ENCODE measurements at regions not wholly inside any gene's neighbourhood (a gene's known extent, or its start where the extent isn't known, plus 50 kb on each side); places are given as distances from the start of the nearest gene placed in this dataset.
"Not testable (repeated sequence)": the region's sequence is repeated elsewhere in the genome, so short reads cannot be mapped to it uniquely, and the experiment has no call there.

- ChIA-PET CTCF (interaction anchor here (0.5 kb wide), 1 partner anchor 268 kb away, joined by 3 read pairs; no protein-coding TSS in a partner anchor), POLR2A (no interaction called here)
- H3K27ac Mint-ChIP-seq = no peak overlapping the region
- H3K4me1 Mint-ChIP-seq = no peaks in the 10 kb centered on the region
- no peaks in the 10 kb centered on the region for H3K27me3 Mint-ChIP-seq
- H3K9me3 Mint-ChIP-seq = no peaks in the 10 kb centered on the region
- no peaks in the 10 kb centered on the region for H3K36me3 Mint-ChIP-seq (ENCODE audit: low read depth)
- DNase-seq = no peak
- no peak overlapping the region for H3K4me3 Mint-ChIP-seq
Measured at GRCh38 chr1:8242498-8242897, 75.4 kb upstream of the SLC45A1 start.

GRCh38 chr1:8241417-8242014 lies 76.4 kb upstream of the SLC45A1 start:
- ChIA-PET POLR2A (no interaction called here), CTCF (interaction anchor here (0.7 kb wide), 1 partner anchor 37 kb away, joined by 3 read pairs; no protein-coding TSS in a partner anchor)
- no peak overlapping the region for H3K4me3 Mint-ChIP-seq
- no peak overlapping the region for H3K27ac Mint-ChIP-seq
- no peaks in the 10 kb centered on the region for H3K4me1 Mint-ChIP-seq
- no peaks in the 10 kb centered on the region for H3K9me3 Mint-ChIP-seq
- H3K36me3 Mint-ChIP-seq (ENCODE audit: low read depth) = no peaks in the 10 kb centered on the region
- DNase-seq = no peak
- H3K27me3 Mint-ChIP-seq = no peaks in the 10 kb centered on the region

- H3K4me3 Mint-ChIP-seq = no peak overlapping the region
- no peak for DNase-seq
- no peaks in the 10 kb centered on the region for H3K36me3 Mint-ChIP-seq (ENCODE audit: low read depth)
- ChIA-PET POLR2A (no interaction called here), CTCF (no interaction called here)
- no peaks in the 10 kb centered on the region for H3K9me3 Mint-ChIP-seq
- H3K27me3 Mint-ChIP-seq = no peaks in the 10 kb centered on the region
- no peaks in the 10 kb centered on the region for H3K4me1 Mint-ChIP-seq
- H3K27ac Mint-ChIP-seq = no peak overlapping the region
Measured at GRCh38 chr1:8239306-8240023, 78.4 kb upstream of the SLC45A1 start.

- Mint-ChIP-seq H3K4me3 (no peak overlapping the region), H3K9me3 (no peaks in the 10 kb centered on the region), H3K27ac (no peak overlapping the region), H3K4me1 (no peaks in the 10 kb centered on the region), H3K36me3 (ENCODE audit: low read depth) (no peaks in the 10 kb centered on the region), H3K27me3 (no peaks in the 10 kb centered on the region)
- no peak for DNase-seq
- CTCF ChIA-PET = no interaction called here
- POLR2A ChIA-PET = no interaction called here
Measured at GRCh38 chr1:8239039-8239305, 78.9 kb upstream of the SLC45A1 start.

- no peak for DNase-seq
- no peaks in the 10 kb centered on the region for H3K4me1 Mint-ChIP-seq
- ChIA-PET CTCF (interaction anchor here (0.6 kb wide), 1 partner anchor 1241 kb away, joined by 4 read pairs; no protein-coding TSS in a partner anchor), POLR2A (no interaction called here)
- no peaks in the 10 kb centered on the region for H3K9me3 Mint-ChIP-seq
- H3K4me3 Mint-ChIP-seq = no peak overlapping the region
- H3K27me3 Mint-ChIP-seq = no peaks in the 10 kb centered on the region
- no peak overlapping the region for H3K27ac Mint-ChIP-seq
- H3K36me3 Mint-ChIP-seq (ENCODE audit: low read depth) = no peaks in the 10 kb centered on the region
Measured at GRCh38 chr1:8238141-8239038, 79.5 kb upstream of the SLC45A1 start.

GRCh38 chr1:8232036-8232757 lies 85.7 kb upstream of the SLC45A1 start:
- Mint-ChIP-seq H3K4me1 (no peaks in the 10 kb centered on the region), H3K9me3 (peaks cover 3% of the 10 kb centered on the region), H3K27ac (no peak overlapping the region), H3K36me3 (ENCODE audit: low read depth) (no peaks in the 10 kb centered on the region), H3K4me3 (no peak overlapping the region), H3K27me3 (peaks cover 19% of the 10 kb centered on the region)
- DNase-seq = no peak
- CTCF ChIA-PET = no interaction called here
- POLR2A ChIA-PET = no interaction called here

- Mint-ChIP-seq H3K4me1 (no peaks in the 10 kb centered on the region), H3K27ac (no peak overlapping the region), H3K4me3 (no peak overlapping the region), H3K36me3 (ENCODE audit: low read depth) (no peaks in the 10 kb centered on the region), H3K27me3 (peaks cover 22% of the 10 kb centered on the region), H3K9me3 (peaks cover 3% of the 10 kb centered on the region)
- POLR2A ChIA-PET = interaction anchor here (0.6 kb wide), 1 partner anchor 214 kb away, joined by 4 read pairs; no protein-coding TSS in a partner anchor
- CTCF ChIA-PET = interaction anchor here (0.6 kb wide), 2 partner anchors 110 to 133 kb away, joined by 3 to 4 read pairs; no protein-coding TSS in a partner anchor
- DNase-seq = no peak
Measured at GRCh38 chr1:8230292-8230621, 87.7 kb upstream of the SLC45A1 start.

GRCh38 chr1:8228253-8228652 lies 89.7 kb upstream of the SLC45A1 start:
- peaks cover 25% of the 10 kb centered on the region for H3K27me3 Mint-ChIP-seq
- no peak overlapping the region for H3K27ac Mint-ChIP-seq

GRCh38 chr1:8227674-8228073 lies 90.2 kb upstream of the SLC45A1 start:
- H3K27me3 Mint-ChIP-seq = peaks cover 25% of the 10 kb centered on the region
- H3K27ac Mint-ChIP-seq, POLR2A ChIA-PET: not testable (repeated sequence)

More at GRCh38 chr1:8228253-8228652, 89.7 kb upstream of the SLC45A1 start:
- H3K4me3 Mint-ChIP-seq = no peak overlapping the region
- CTCF ChIA-PET = interaction anchor here (0.9 kb wide), 1 partner anchor 9 kb away, joined by 3 read pairs; no protein-coding TSS in a partner anchor
- peaks cover 3% of the 10 kb centered on the region for H3K9me3 Mint-ChIP-seq
- no peak for DNase-seq
- H3K4me1 Mint-ChIP-seq = peaks cover 4% of the 10 kb centered on the region
- H3K36me3 Mint-ChIP-seq (ENCODE audit: low read depth) = no peaks in the 10 kb centered on the region
- POLR2A ChIA-PET = no interaction called here

GRCh38 chr1:8226747-8227146 lies 91.2 kb upstream of the SLC45A1 start:
- CTCF ChIA-PET = interaction anchor here (0.6 kb wide), 2 partner anchors 29 to 134 kb away, joined by 3 to 4 read pairs; no protein-coding TSS in a partner anchor
- Mint-ChIP-seq H3K36me3 (ENCODE audit: low read depth) (no peaks in the 10 kb centered on the region), H3K4me1 (peaks cover 4% of the 10 kb centered on the region), H3K4me3 (no peak overlapping the region), H3K9me3 (peaks cover 3% of the 10 kb centered on the region), H3K27ac (no peak overlapping the region), H3K27me3 (peaks cover 21% of the 10 kb centered on the region)
- POLR2A ChIA-PET = no interaction called here
- DNase-seq = no peak

More at GRCh38 chr1:8227674-8228073, 90.2 kb upstream of the SLC45A1 start:
- CTCF ChIA-PET = interaction anchor here (0.9 kb wide), 1 partner anchor 8 kb away, joined by 3 read pairs; no protein-coding TSS in a partner anchor
- H3K4me3 Mint-ChIP-seq; H3K36me3 Mint-ChIP-seq (ENCODE audit: low read depth); H3K4me1 Mint-ChIP-seq; DNase-seq; H3K9me3 Mint-ChIP-seq: not testable (repeated sequence)

GRCh38 chr1:8226024-8226423 lies 91.9 kb upstream of the SLC45A1 start:
- H3K9me3 Mint-ChIP-seq; H3K4me1 Mint-ChIP-seq; H3K36me3 Mint-ChIP-seq (ENCODE audit: low read depth); DNase-seq; POLR2A ChIA-PET; H3K4me3 Mint-ChIP-seq; CTCF ChIA-PET; H3K27ac Mint-ChIP-seq: not testable (repeated sequence)
- peaks cover 21% of the 10 kb centered on the region for H3K27me3 Mint-ChIP-seq

GRCh38 chr1:8223526-8223925 lies 94.4 kb upstream of the SLC45A1 start:
- Mint-ChIP-seq H3K9me3 (peaks cover 3% of the 10 kb centered on the region), H3K36me3 (ENCODE audit: low read depth) (no peaks in the 10 kb centered on the region)
- CTCF ChIA-PET = interaction anchor here (0.6 kb wide), 1 partner anchor 1302 kb away, joined by 5 read pairs; no protein-coding TSS in a partner anchor

More at GRCh38 chr1:8223526-8223925, 94.4 kb upstream of the SLC45A1 start:
- POLR2A ChIA-PET = no interaction called here
- Mint-ChIP-seq H3K27me3 (peaks cover 24% of the 10 kb centered on the region), H3K4me3 (no peak overlapping the region), H3K4me1 (peaks cover 4% of the 10 kb centered on the region), H3K27ac (no peak overlapping the region)
- no peak for DNase-seq

Measured in activated CD4-positive, alpha-beta T cell treated with anti-CD3 and anti-CD28 coated beads, Interleukin-2, amount 10 ng/mL, durations not matched to agents 7 days and 5 days (primary cell).